ENCODE measurements at regions not wholly inside any gene's neighbourhood (a gene's known extent, or its start where the extent isn't known, plus 50 kb on each side); places are given as distances from the start of the nearest gene placed in this dataset.

- no peak for TF ChIP-seq EZH2 (IDR thresholded peaks at IDR 0.05; ENCODE audit: borderline replicate concordance)
- no peak for TF ChIP-seq CTCF (IDR thresholded peaks at IDR 0.05; ENCODE audit: poor library complexity)
- TF ChIP-seq EZH2phosphoT487 (IDR thresholded peaks at IDR 0.05; ENCODE audit: low read depth, severe bottlenecking, unreplicated experiment) = no peak
- H3K27ac ChIP-seq = no peak overlapping the region
- no peaks in the 10 kb centered on the region for H4K20me1 ChIP-seq (ENCODE audit: insufficient read depth, poor library complexity, severe bottlenecking)
- DNase-seq (ENCODE audit: low spot score) = no peak
- H3K4me3 ChIP-seq = no peak overlapping the region
- H3K9me3 ChIP-seq (ENCODE audit: low read depth) = no peaks in the 10 kb centered on the region
- no peaks in the 10 kb centered on the region for H3K79me2 ChIP-seq
- H3K27me3 ChIP-seq = no peaks in the 10 kb centered on the region
- no peaks in the 10 kb centered on the region for H3K9me2 ChIP-seq (replicated peaks; ENCODE audit: insufficient read depth)
- no peak overlapping the region for H3K4me2 ChIP-seq
- 46% methylated on average over 4 of the region's 4 CpGs for WGBS (ENCODE audit: low lambda C conversion rate, missing lambda C conversion rate)
- H3K4me1 ChIP-seq (ENCODE audit: insufficient read depth) = peaks cover 7% of the 10 kb centered on the region
- no peak overlapping the region for H2AFZ ChIP-seq
- H3K36me3 ChIP-seq (replicated peaks; ENCODE audit: insufficient read depth, low read depth) = no peaks in the 10 kb centered on the region
Measured at GRCh38 chr6:15044146-15044882, 201.6 kb upstream of the JARID2 start.

- Histone ChIP-seq H4K20me1 (ENCODE audit: insufficient read depth, poor library complexity, severe bottlenecking) (no peaks in the 10 kb centered on the region), H3K27me3 (no peaks in the 10 kb centered on the region), H3K79me2 (no peaks in the 10 kb centered on the region), H3K4me1 (ENCODE audit: insufficient read depth) (peaks cover 7% of the 10 kb centered on the region), H3K9me2 (replicated peaks; ENCODE audit: insufficient read depth) (no peaks in the 10 kb centered on the region), H3K27ac (no peak overlapping the region), H3K4me3 (no peak overlapping the region), H3K9me3 (ENCODE audit: low read depth) (no peaks in the 10 kb centered on the region), H3K4me2 (no peak overlapping the region), H2AFZ (no peak overlapping the region), H3K36me3 (replicated peaks; ENCODE audit: insufficient read depth, low read depth) (no peaks in the 10 kb centered on the region)
- DNase-seq (ENCODE audit: low spot score) = no peak
- WGBS (ENCODE audit: low lambda C conversion rate, missing lambda C conversion rate) = 96% methylated on average over 2 of the region's 2 CpGs
- TF ChIP-seq CTCF (IDR thresholded peaks at IDR 0.05; ENCODE audit: poor library complexity) = no peak
- TF ChIP-seq EZH2phosphoT487 (IDR thresholded peaks at IDR 0.05; ENCODE audit: low read depth, severe bottlenecking, unreplicated experiment) = no peak
Measured at GRCh38 chr6:15044948-15045347, 200.9 kb upstream of the JARID2 start.

GRCh38 chr6:15046751-15047150 lies 199.1 kb upstream of the JARID2 start:
- Histone ChIP-seq H3K27me3 (no peaks in the 10 kb centered on the region), H3K4me1 (ENCODE audit: insufficient read depth) (peaks cover 7% of the 10 kb centered on the region), H3K27ac (no peak overlapping the region), H3K79me2 (no peaks in the 10 kb centered on the region), H3K36me3 (replicated peaks; ENCODE audit: insufficient read depth, low read depth) (no peaks in the 10 kb centered on the region), H4K20me1 (ENCODE audit: insufficient read depth, poor library complexity, severe bottlenecking) (no peaks in the 10 kb centered on the region), H3K9me3 (ENCODE audit: low read depth) (no peaks in the 10 kb centered on the region), H3K4me2 (no peak overlapping the region), H3K4me3 (no peak overlapping the region), H2AFZ (no peak overlapping the region), H3K9me2 (replicated peaks; ENCODE audit: insufficient read depth) (no peaks in the 10 kb centered on the region)
- TF ChIP-seq CTCF (IDR thresholded peaks at IDR 0.05; ENCODE audit: poor library complexity) = no peak
- no peak for TF ChIP-seq EZH2phosphoT487 (IDR thresholded peaks at IDR 0.05; ENCODE audit: low read depth, severe bottlenecking, unreplicated experiment)
- no peak for TF ChIP-seq EZH2 (IDR thresholded peaks at IDR 0.05; ENCODE audit: borderline replicate concordance)
- WGBS (ENCODE audit: low lambda C conversion rate, missing lambda C conversion rate) = 82% methylated on average over 4 of the region's 4 CpGs
- no peak for DNase-seq (ENCODE audit: low spot score)
